Gastroesophageal sphincter (tissue), 3 donors: ENCODE measurements at regions not wholly inside any gene's neighbourhood (a gene's known extent, or its start where the extent isn't known, plus 50 kb on each side); places are given as distances from the start of the nearest gene placed in this dataset.

Experiments
- POLR2A ChIP-seq, 2 donors: fragments of 450-650 bp; IDR thresholded peaks; one replicate each; pipeline ENCODE4 v1.6.1; 2017; ENCODE audit warnings: antibody characterized with exemption in 2 of 2, mild to moderate bottlenecking in 2 of 2, moderate library complexity in 1 of 2
- POLR2AphosphoS5 ChIP-seq: sonication (generic); formaldehyde crosslinking; IDR thresholded peaks from one replicate; pipeline ENCODE4 v1.6.1; 2017; ENCODE audit warnings: antibody characterized with exemption
- TF ChIP-seq, protein P1 (sequence below), 4 experiments: fragments of 200-600 bp in 2 of 4; fragments of 450-650 bp in 2 of 4; sonication (generic) in 1 of 4; IDR thresholded peaks; one replicate each; pipeline ENCODE4 v1.5.1; 2017 to 2019; ENCODE audit warnings: antibody characterized with exemption in 4 of 4, mild to moderate bottlenecking in 2 of 4, moderate library complexity in 2 of 4

DNA sequence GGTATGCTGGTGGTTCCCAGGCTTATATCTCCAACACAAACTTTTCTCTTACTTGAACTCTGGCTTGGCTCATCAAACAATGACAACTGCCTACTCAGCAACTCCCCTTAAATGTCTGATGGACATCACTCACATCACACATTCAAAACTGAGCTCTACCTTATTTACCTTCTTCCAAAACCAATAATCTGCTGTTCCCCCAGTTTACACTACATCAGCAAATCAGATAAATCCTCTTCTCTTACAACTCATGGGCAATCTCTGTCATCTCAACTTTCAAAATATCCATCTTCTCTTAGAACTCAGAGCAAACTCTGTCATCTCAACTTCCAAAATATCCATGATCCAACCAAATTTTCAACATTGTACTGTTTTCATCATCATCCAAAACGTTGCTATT is 2347.9 kb upstream of the ACO1 start:
- TF ChIP-seq, protein P1, sequence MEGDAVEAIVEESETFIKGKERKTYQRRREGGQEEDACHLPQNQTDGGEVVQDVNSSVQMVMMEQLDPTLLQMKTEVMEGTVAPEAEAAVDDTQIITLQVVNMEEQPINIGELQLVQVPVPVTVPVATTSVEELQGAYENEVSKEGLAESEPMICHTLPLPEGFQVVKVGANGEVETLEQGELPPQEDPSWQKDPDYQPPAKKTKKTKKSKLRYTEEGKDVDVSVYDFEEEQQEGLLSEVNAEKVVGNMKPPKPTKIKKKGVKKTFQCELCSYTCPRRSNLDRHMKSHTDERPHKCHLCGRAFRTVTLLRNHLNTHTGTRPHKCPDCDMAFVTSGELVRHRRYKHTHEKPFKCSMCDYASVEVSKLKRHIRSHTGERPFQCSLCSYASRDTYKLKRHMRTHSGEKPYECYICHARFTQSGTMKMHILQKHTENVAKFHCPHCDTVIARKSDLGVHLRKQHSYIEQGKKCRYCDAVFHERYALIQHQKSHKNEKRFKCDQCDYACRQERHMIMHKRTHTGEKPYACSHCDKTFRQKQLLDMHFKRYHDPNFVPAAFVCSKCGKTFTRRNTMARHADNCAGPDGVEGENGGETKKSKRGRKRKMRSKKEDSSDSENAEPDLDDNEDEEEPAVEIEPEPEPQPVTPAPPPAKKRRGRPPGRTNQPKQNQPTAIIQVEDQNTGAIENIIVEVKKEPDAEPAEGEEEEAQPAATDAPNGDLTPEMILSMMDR (IDR thresholded peaks at IDR 0.05): no peak
- TF ChIP-seq POLR2A (IDR thresholded peaks at IDR 0.05) (no peak), POLR2AphosphoS5 (no peak)
